ENCODE measurements at regions not wholly inside any gene's neighbourhood (a gene's known extent, or its start where the extent isn't known, plus 50 kb on each side); places are given as distances from the start of the nearest gene placed in this dataset.

- no peaks in the 10 kb centered on the region for H3K27me3 Mint-ChIP-seq (ENCODE audit: low read depth in 2 of 2)
- H3K4me1 Mint-ChIP-seq: no peaks in the 10 kb centered on the region
- WGBS (ENCODE audit: insufficient coverage): 95% methylated on average over 2 of the region's 2 CpGs
- peaks cover 15 to 16% of the 10 kb centered on the region in 2 donors for H3K9me3 Mint-ChIP-seq
- no peak overlapping the region for H3K27ac Mint-ChIP-seq
- Histone ChIP-seq H3K9me3 (ENCODE audit: control insufficient read depth, insufficient read depth, low read length) (no peaks in the 10 kb centered on the region), H3K27me3 (ENCODE audit: control insufficient read depth, insufficient read depth, low read length) (no peaks in the 10 kb centered on the region), H3K27ac (ENCODE audit: low read length) (no peak overlapping the region), H3K36me3 (ENCODE audit: control insufficient read depth, insufficient read depth, low read length) (no peaks in the 10 kb centered on the region), H3K4me3 (ENCODE audit: low read length) (no peak overlapping the region), H3K4me1 (ENCODE audit: control insufficient read depth, insufficient read depth, low read length) (no peaks in the 10 kb centered on the region)
- no peak for TF ChIP-seq CTCF (IDR thresholded peaks at IDR 0.05)
- intact Hi-C loops (cut with micrococcal nuclease): no loop called here
- no peak for DNase-seq
- H3K4me3 Mint-ChIP-seq: no peak overlapping the region
- no peak for ATAC-seq
- H3K36me3 Mint-ChIP-seq: peaks cover 7% of the 10 kb centered on the region
These were observed 335.7 kb downstream of the GRB14 start for GRCh38 chr2:164285576-164285975.

- DNase-seq (no peak), ATAC-seq (no peak)
- intact Hi-C loops (cut with micrococcal nuclease): no loop called here
- WGBS (ENCODE audit: insufficient coverage): no CpG with 5 or more reads among the region's 1 CpG
- Mint-ChIP-seq H3K36me3 (no peaks in the 10 kb centered on the region), H3K27ac (no peak overlapping the region), H3K27me3 (ENCODE audit: low read depth in 2 of 2) (no peaks in the 10 kb centered on the region), H3K4me3 (no peak overlapping the region), H3K9me3 (peaks cover 5 to 12% of the 10 kb centered on the region in 2 donors), H3K4me1 (no peaks in the 10 kb centered on the region)
- H3K4me1 ChIP-seq (ENCODE audit: control insufficient read depth, insufficient read depth, low read length): no peaks in the 10 kb centered on the region
- no peaks in the 10 kb centered on the region for H3K9me3 ChIP-seq (ENCODE audit: control insufficient read depth, insufficient read depth, low read length)
- no peaks in the 10 kb centered on the region for H3K27me3 ChIP-seq (ENCODE audit: control insufficient read depth, insufficient read depth, low read length)
- no peak for TF ChIP-seq CTCF (IDR thresholded peaks at IDR 0.05)
- H3K4me3 ChIP-seq (ENCODE audit: low read length): no peak overlapping the region
- H3K36me3 ChIP-seq (ENCODE audit: control insufficient read depth, insufficient read depth, low read length): no peaks in the 10 kb centered on the region
- H3K27ac ChIP-seq (ENCODE audit: low read length): no peak overlapping the region
These were observed 339.4 kb downstream of the GRB14 start for GRCh38 chr2:164281896-164282295.

- H3K4me3 Mint-ChIP-seq: no peak overlapping the region
- H3K9me3 Mint-ChIP-seq: peaks cover 8 to 9% of the 10 kb centered on the region in 2 donors
- ATAC-seq: no peak
- H3K27me3 Mint-ChIP-seq (ENCODE audit: low read depth in 2 of 2): no peaks in the 10 kb centered on the region
- no peaks in the 10 kb centered on the region for H3K4me1 Mint-ChIP-seq
- DNase-seq: no peak
- H3K36me3 ChIP-seq (ENCODE audit: control insufficient read depth, insufficient read depth, low read length): no peaks in the 10 kb centered on the region
- no peaks in the 10 kb centered on the region for H3K27me3 ChIP-seq (ENCODE audit: control insufficient read depth, insufficient read depth, low read length)
- H3K27ac Mint-ChIP-seq: no peak overlapping the region
- no peaks in the 10 kb centered on the region for H3K36me3 Mint-ChIP-seq
- no peak overlapping the region for H3K27ac ChIP-seq (ENCODE audit: low read length)
- no peak for TF ChIP-seq CTCF (IDR thresholded peaks at IDR 0.05)
- intact Hi-C loops (cut with micrococcal nuclease): no loop called here
- no peak overlapping the region for H3K4me3 ChIP-seq (ENCODE audit: low read length)
- no peaks in the 10 kb centered on the region for H3K4me1 ChIP-seq (ENCODE audit: control insufficient read depth, insufficient read depth, low read length)
- no peaks in the 10 kb centered on the region for H3K9me3 ChIP-seq (ENCODE audit: control insufficient read depth, insufficient read depth, low read length)
These were observed 345.6 kb downstream of the GRB14 start for GRCh38 chr2:164275659-164276058.

GRCh38 chr2:164260506-164260905 lies 360.8 kb downstream of the GRB14 start:
- no peaks in the 10 kb centered on the region for H3K27me3 ChIP-seq (ENCODE audit: control insufficient read depth, insufficient read depth, low read length)
- 74% methylated on average over 2 of the region's 2 CpGs for WGBS (ENCODE audit: insufficient coverage)
- no peak for DNase-seq
- H3K27me3 Mint-ChIP-seq (ENCODE audit: low read depth in 2 of 2): no peaks in the 10 kb centered on the region
- peaks cover 2% of the 10 kb centered on the region for H3K9me3 ChIP-seq (ENCODE audit: control insufficient read depth, insufficient read depth, low read length)
- intact Hi-C loops (cut with micrococcal nuclease): no loop called here
- no peak overlapping the region for H3K27ac Mint-ChIP-seq
- peaks cover 2 to 11% of the 10 kb centered on the region in 2 donors for H3K9me3 Mint-ChIP-seq
- no peak overlapping the region for H3K27ac ChIP-seq (ENCODE audit: low read length)
- ATAC-seq: no peak
- no peaks in the 10 kb centered on the region for H3K4me1 Mint-ChIP-seq
- no peak overlapping the region for H3K4me3 ChIP-seq (ENCODE audit: low read length)
- H3K4me1 ChIP-seq (ENCODE audit: control insufficient read depth, insufficient read depth, low read length): no peaks in the 10 kb centered on the region
- TF ChIP-seq CTCF (IDR thresholded peaks at IDR 0.05): no peak
- no peak overlapping the region for H3K4me3 Mint-ChIP-seq
- H3K36me3 ChIP-seq (ENCODE audit: control insufficient read depth, insufficient read depth, low read length): no peaks in the 10 kb centered on the region
- no peaks in the 10 kb centered on the region for H3K36me3 Mint-ChIP-seq
